Suprapubic skin (tissue), 4 donors: ENCODE measurements at regions not wholly inside any gene's neighbourhood (a gene's known extent, or its start where the extent isn't known, plus 50 kb on each side); places are given as distances from the start of the nearest gene placed in this dataset.

Experiments used
- DNase-seq, 2 donors: peaks; one replicate each; pipeline ENCODE4 v3.0.0-alpha.2; 2019; ENCODE audit warnings: low spot score in 2 of 2
- H3K27ac ChIP-seq: fragments of 200-600 bp; sonication (generic); one replicate; pipeline ENCODE4 v1.5.1; 2019
- H3K27me3 ChIP-seq: fragments of 200-600 bp; sonication (generic); one replicate; pipeline ENCODE4 v1.5.1; 2019
- H3K36me3 ChIP-seq: fragments of 200-600 bp; sonication (generic); one replicate; pipeline ENCODE4 v1.5.1; 2019
- H3K4me1 ChIP-seq: fragments of 200-600 bp; sonication (generic); one replicate; pipeline ENCODE4 v1.5.1; 2019
- H3K4me3 ChIP-seq: fragments of 200-600 bp; sonication (generic); one replicate; pipeline ENCODE4 v1.5.1; 2019; ENCODE audit warnings: mild to moderate bottlenecking
- H3K9me3 ChIP-seq: fragments of 200-600 bp; sonication (generic); one replicate; pipeline ENCODE4 v1.5.1; 2019
- EP300 ChIP-seq: sonication (generic); formaldehyde crosslinking; IDR thresholded peaks from one replicate; pipeline ENCODE4 v1.6.1; 2017; ENCODE audit warnings: antibody characterized with exemption
- POLR2A ChIP-seq, 2 donors: fragments of 450-650 bp; IDR thresholded peaks; one replicate each; pipeline ENCODE4 v1.6.1; 2017; ENCODE audit warnings: antibody characterized with exemption in 2 of 2, mild to moderate bottlenecking in 2 of 2, moderate library complexity in 2 of 2
- POLR2AphosphoS5 ChIP-seq, 3 donors: sonication (generic); formaldehyde crosslinking; IDR thresholded peaks; one replicate each; pipeline ENCODE4 v1.6.1; 2017; ENCODE audit warnings: antibody characterized with exemption in 3 of 3
- WGBS: methylation state at CpG from one replicate; pipeline ENCODE4 v1.1.5; 2018; 5-methylcytosine and 5-hydroxymethylcytosine counted together
- TF ChIP-seq, protein P1 (sequence below), 2 donors: fragments of 200-600 bp in 1 of 2; fragments of 450-650 bp in 1 of 2; sonication (generic) in 1 of 2; IDR thresholded peaks; one replicate each; pipeline ENCODE4 v1.5.1; 2016 to 2019; ENCODE audit warnings: antibody characterized with exemption in 2 of 2, mild to moderate bottlenecking in 1 of 2, moderate library complexity in 1 of 2

DNA sequence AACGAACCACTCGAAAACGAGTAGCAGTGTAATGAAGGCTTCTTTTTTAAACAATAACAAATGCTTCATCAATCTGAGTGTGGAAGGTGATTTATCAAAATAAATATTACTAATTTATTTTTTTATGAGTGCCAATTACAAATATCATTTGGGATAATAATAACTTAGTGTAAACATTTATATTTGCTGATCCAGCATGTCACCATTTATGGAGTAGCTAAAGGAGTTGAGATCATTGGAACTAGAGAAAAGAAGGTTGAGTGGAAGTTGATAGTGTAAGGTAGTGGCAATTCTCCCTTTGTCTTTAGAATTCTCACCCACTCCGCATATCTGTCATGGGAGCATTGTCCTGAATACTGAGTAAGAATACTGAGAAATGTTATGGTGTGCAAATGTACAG, 67.1 kb upstream of the KIF26B start:
- no peak overlapping the region for H3K27ac ChIP-seq
- no peaks in the 10 kb centered on the region for H3K4me1 ChIP-seq
- 93% methylated on average over 4 of the region's 4 CpGs for WGBS
- TF ChIP-seq, protein P1, sequence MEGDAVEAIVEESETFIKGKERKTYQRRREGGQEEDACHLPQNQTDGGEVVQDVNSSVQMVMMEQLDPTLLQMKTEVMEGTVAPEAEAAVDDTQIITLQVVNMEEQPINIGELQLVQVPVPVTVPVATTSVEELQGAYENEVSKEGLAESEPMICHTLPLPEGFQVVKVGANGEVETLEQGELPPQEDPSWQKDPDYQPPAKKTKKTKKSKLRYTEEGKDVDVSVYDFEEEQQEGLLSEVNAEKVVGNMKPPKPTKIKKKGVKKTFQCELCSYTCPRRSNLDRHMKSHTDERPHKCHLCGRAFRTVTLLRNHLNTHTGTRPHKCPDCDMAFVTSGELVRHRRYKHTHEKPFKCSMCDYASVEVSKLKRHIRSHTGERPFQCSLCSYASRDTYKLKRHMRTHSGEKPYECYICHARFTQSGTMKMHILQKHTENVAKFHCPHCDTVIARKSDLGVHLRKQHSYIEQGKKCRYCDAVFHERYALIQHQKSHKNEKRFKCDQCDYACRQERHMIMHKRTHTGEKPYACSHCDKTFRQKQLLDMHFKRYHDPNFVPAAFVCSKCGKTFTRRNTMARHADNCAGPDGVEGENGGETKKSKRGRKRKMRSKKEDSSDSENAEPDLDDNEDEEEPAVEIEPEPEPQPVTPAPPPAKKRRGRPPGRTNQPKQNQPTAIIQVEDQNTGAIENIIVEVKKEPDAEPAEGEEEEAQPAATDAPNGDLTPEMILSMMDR (IDR thresholded peaks at IDR 0.05), result no peak
- TF ChIP-seq POLR2AphosphoS5 (IDR thresholded peaks at IDR 0.05) (no peak), POLR2A (IDR thresholded peaks at IDR 0.05) (no peak), EP300 (no peak)
- H3K4me3 ChIP-seq, result no peak overlapping the region
- no peaks in the 10 kb centered on the region for H3K9me3 ChIP-seq
- DNase-seq, result no peak
- no peaks in the 10 kb centered on the region for H3K36me3 ChIP-seq
- no peaks in the 10 kb centered on the region for H3K27me3 ChIP-seq

DNA sequence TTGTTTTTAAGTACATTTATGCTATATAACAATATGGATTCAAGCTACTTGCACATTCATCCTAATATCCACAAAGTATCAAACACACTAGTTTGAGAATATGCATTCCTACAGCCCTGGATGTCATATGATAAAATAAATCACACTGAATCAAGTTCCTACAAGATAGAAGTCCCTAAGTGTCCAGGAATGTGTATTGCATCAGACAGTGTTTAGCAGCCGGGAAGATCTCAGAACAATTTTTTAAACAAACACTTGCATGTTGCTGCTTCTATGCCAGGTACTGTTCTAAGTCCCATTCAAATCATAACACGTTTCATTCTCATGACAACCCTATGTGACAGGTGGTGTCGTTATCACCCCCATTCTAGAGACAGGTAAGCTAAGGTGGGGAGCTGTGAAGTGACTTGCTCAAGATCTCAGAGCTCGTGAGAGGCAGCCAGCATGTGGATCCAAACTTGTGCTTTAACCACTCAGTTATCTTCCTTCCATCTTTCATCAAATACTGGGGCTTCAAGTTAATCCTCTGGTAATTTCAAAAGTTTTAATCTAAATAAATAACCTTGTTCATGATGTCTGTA, 68.3 kb upstream of the KIF26B start:
- 60% methylated on average over 4 of the region's 4 CpGs for WGBS
- Histone ChIP-seq H3K4me1 (no peaks in the 10 kb centered on the region), H3K36me3 (no peaks in the 10 kb centered on the region), H3K27me3 (no peaks in the 10 kb centered on the region), H3K27ac (no peak overlapping the region), H3K9me3 (no peaks in the 10 kb centered on the region), H3K4me3 (no peak overlapping the region)
- DNase-seq, result no peak
- TF ChIP-seq, protein P1 (IDR thresholded peaks at IDR 0.05), result no peak
- no peak for TF ChIP-seq POLR2A (IDR thresholded peaks at IDR 0.05)
- no peak for TF ChIP-seq EP300
- TF ChIP-seq POLR2AphosphoS5 (IDR thresholded peaks at IDR 0.05), result no peak

DNA sequence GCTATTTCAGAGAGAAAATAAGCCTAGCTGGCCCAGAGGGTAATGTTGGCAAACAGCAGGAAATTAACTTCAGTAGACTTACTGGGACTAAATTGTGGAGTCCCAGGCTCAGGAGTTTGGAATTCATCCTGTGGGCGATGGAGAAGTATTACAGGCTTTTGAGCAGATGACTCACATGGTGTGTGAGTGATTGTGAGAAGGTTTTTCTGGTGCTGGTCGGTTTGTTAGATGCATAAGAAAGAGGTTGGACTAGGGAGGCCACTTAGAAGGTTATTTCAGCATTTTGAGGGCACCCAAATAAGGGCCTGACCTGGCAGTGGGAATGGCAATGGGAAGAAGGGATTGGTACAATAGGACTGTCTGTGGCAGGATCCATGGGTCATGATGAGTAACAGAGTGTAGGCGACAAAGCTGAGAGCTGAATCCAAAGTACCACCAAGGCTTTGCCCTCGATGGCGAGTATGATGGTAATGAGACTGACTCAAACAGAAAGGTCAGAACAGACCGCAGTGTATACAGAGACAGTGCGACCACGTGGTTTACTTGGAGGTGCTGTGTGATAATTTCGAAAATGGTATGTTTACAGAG, 69.2 kb upstream of the KIF26B start:
- Histone ChIP-seq H3K9me3 (no peaks in the 10 kb centered on the region), H3K4me3 (no peak overlapping the region), H3K36me3 (no peaks in the 10 kb centered on the region), H3K27ac (no peak overlapping the region), H3K4me1 (no peaks in the 10 kb centered on the region), H3K27me3 (no peaks in the 10 kb centered on the region)
- 90% methylated on average over 9 of the region's 9 CpGs for WGBS
- no peak for TF ChIP-seq POLR2AphosphoS5 (IDR thresholded peaks at IDR 0.05)
- no peak for TF ChIP-seq POLR2A (IDR thresholded peaks at IDR 0.05)
- DNase-seq, result no peak

DNA sequence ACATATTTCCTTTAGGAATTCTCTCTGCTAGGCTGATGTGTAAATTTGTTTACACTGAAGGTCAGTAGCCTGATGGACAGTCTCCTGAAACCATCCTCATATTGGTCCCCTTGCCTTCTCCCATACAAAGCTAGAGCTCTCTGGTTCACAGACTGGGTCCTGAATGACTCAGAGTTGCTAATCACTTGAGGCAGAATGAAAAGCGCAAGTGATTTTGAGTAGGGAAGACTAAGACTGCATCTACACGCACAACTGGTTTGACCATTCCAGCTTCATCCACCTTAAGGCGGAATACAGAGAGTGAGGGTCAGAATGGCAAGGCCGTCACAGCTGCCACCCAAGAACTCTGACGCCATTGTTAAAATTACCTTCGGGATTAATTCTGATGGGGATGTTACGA, 70.2 kb upstream of the KIF26B start:
- no peak overlapping the region for H3K4me3 ChIP-seq
- DNase-seq, result no peak
- H3K36me3 ChIP-seq, result no peaks in the 10 kb centered on the region
- no peaks in the 10 kb centered on the region for H3K4me1 ChIP-seq
- 96% methylated on average over 7 of the region's 7 CpGs for WGBS
- no peaks in the 10 kb centered on the region for H3K27me3 ChIP-seq
- no peak for TF ChIP-seq POLR2AphosphoS5 (IDR thresholded peaks at IDR 0.05)
- TF ChIP-seq EP300, result no peak
- TF ChIP-seq, protein P1 (IDR thresholded peaks at IDR 0.05), result no peak
- no peak for TF ChIP-seq POLR2A (IDR thresholded peaks at IDR 0.05)
- no peak overlapping the region for H3K27ac ChIP-seq
- H3K9me3 ChIP-seq, result no peaks in the 10 kb centered on the region

DNA sequence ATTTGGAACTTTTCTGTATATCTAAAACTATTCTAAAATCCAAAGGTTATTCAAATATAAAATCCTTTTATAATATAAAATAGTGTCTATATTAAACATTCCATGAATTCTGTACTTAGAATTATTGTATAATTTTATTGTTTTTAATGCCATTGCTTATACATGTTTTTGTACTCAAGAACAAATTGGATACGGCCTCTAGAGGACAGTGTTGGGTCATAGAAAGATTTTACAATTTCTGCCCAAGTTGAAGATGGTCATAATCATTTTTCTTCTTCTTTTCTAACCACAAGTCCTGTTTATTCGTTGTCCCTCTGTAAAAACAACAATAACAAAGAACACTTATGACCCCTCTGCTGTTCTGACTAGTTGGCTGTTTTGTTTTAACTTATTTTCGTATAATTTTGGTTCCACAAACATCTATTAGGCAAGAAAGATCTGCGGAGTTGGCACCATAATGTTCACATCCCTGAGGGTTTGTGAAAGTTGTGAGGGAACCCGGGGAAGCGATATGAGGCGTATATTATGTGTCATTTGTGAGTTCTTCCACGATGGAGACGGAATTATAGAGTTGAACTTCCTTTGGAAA, 75.7 kb upstream of the KIF26B start:
- TF ChIP-seq POLR2A (IDR thresholded peaks at IDR 0.05) (no peak), POLR2AphosphoS5 (IDR thresholded peaks at IDR 0.05) (no peak), EP300 (no peak)
- TF ChIP-seq, protein P1 (IDR thresholded peaks at IDR 0.05), result peak in 1 of 2 donors; percentile 15
- no peaks in the 10 kb centered on the region for H3K9me3 ChIP-seq
- H3K27ac ChIP-seq, result no peak overlapping the region
- DNase-seq, result no peak
- 74% methylated on average over 9 of the region's 9 CpGs for WGBS
- H3K4me1 ChIP-seq, result peaks cover under 1% of the 10 kb centered on the region
- no peaks in the 10 kb centered on the region for H3K27me3 ChIP-seq
- H3K4me3 ChIP-seq, result no peak overlapping the region
- no peaks in the 10 kb centered on the region for H3K36me3 ChIP-seq
